Activated CD4-positive, alpha-beta T cell treated with anti-CD3 and anti-CD28 coated beads, Interleukin-2, amount 50 U/mL, for 24 hours (primary cell): ENCODE measurements at regions not wholly inside any gene's neighbourhood (a gene's known extent, or its start where the extent isn't known, plus 50 kb on each side); places are given as distances from the start of the nearest gene placed in this dataset.

Source experiments
- DNase-seq, 2 donors: peaks; one replicate each; pipeline ENCODE4 v3.0.0-alpha.2; 2020; ENCODE audit warnings: low read depth in 1 of 2, low spot score in 1 of 2

GRCh38 chr18:72194072-72194471 lies 350.1 kb downstream of the CBLN2 start:
- no peak for DNase-seq

- DNase-seq = no peak
These were observed 356.2 kb downstream of the CBLN2 start for GRCh38 chr18:72187956-72188355.

- DNase-seq = no peak
These were observed 362.8 kb downstream of the CBLN2 start for GRCh38 chr18:72181241-72181764.

GRCh38 chr18:72180689-72181088 lies 363.5 kb downstream of the CBLN2 start:
- DNase-seq = no peak

GRCh38 chr18:72174972-72175649 lies 369.0 kb downstream of the CBLN2 start:
- no peak for DNase-seq

GRCh38 chr18:72171596-72171995 lies 372.5 kb downstream of the CBLN2 start:
- no peak for DNase-seq

GRCh38 chr18:72161691-72162090 lies 382.5 kb downstream of the CBLN2 start:
- no peak for DNase-seq

GRCh38 chr18:72160510-72161445 lies 383.4 kb downstream of the CBLN2 start:
- DNase-seq = no peak

- no peak for DNase-seq
These were observed 388.8 kb downstream of the CBLN2 start for GRCh38 chr18:72155327-72155726.

- no peak for DNase-seq
These were observed 389.2 kb downstream of the CBLN2 start for GRCh38 chr18:72154926-72155325.

GRCh38 chr18:72152935-72153334 lies 391.2 kb downstream of the CBLN2 start:
- no peak for DNase-seq

- DNase-seq = no peak
These were observed 396.3 kb downstream of the CBLN2 start for GRCh38 chr18:72147830-72148229.

GRCh38 chr18:72140007-72140406 lies 404.1 kb downstream of the CBLN2 start:
- no peak for DNase-seq

GRCh38 chr18:72128649-72129048 lies 415.5 kb downstream of the CBLN2 start:
- no peak for DNase-seq

- DNase-seq = no peak
These were observed 422.0 kb downstream of the CBLN2 start for GRCh38 chr18:72122103-72122502.

GRCh38 chr18:72119082-72119481 lies 425.1 kb downstream of the CBLN2 start:
- no peak for DNase-seq

GRCh38 chr18:72114801-72115594 lies 429.1 kb downstream of the CBLN2 start:
- DNase-seq = no peak

- no peak for DNase-seq
These were observed 436.3 kb downstream of the CBLN2 start for GRCh38 chr18:72107647-72108383.

- no peak for DNase-seq
These were observed 439.3 kb downstream of the CBLN2 start for GRCh38 chr18:72104851-72105250.

- DNase-seq = no peak
These were observed 441.7 kb downstream of the CBLN2 start for GRCh38 chr18:72102412-72102811.
